IMR-90 (cell line): ENCODE measurements at regions not wholly inside any gene's neighbourhood (a gene's known extent, or its start where the extent isn't known, plus 50 kb on each side); places are given as distances from the start of the nearest gene placed in this dataset.

Experiments used
- ATAC-seq: fragments of 200-7000 bp; cut with Tn5 transposase; 2 replicates; pipeline ENCODE4 v1.9.1; 2020; ENCODE audit warnings: low read depth, mild to moderate bottlenecking, moderate library complexity
- BruUV-seq: library from RNA; stranded (reverse); fragments of 400-500 nt; replicated peaks from 2 replicates; lab custom pipeline; 2021; lab: Mats Ljungman, UMichigan
- CTCF ChIA-PET: fragments of 300-600 bp; formaldehyde crosslinking; extraction: SDS; loops from one replicate; lab custom pipeline; 2021; ENCODE audit warnings: antibody characterized with exemption; lab: Yijun Ruan, JAX
- POLR2A ChIA-PET: fragments of 300-600 bp; sonication (Branson Sonifier 250); formaldehyde crosslinking; loops from one replicate; lab custom pipeline; 2022; ENCODE audit warnings: antibody characterized with exemption; ENCODE audit not compliant: unreplicated experiment; lab: Charles Lee
- DNase-seq: peaks from one replicate; pipeline ENCODE4 v3.0.0; 2013
- H2AFZ ChIP-seq: replicated peaks from 2 replicates; pipeline ENCODE3; 2013; ENCODE audit warnings: low read length, mild to moderate bottlenecking; ENCODE audit not compliant: poor library complexity
- H2AK5ac ChIP-seq: 2 replicates; pipeline ENCODE4 v1.6.1; 2013; ENCODE audit warnings: low read depth, low read length, inconsistent platforms
- H2AK9ac ChIP-seq: replicated peaks from 2 replicates; pipeline ENCODE3; 2013; ENCODE audit warnings: mild to moderate bottlenecking, low read depth, low read length, moderate library complexity; ENCODE audit not compliant: poor library complexity
- H2BK120ac ChIP-seq: 2 replicates; pipeline ENCODE4 v1.6.1; 2013; ENCODE audit warnings: low read depth, low read length, inconsistent platforms
- H2BK15ac ChIP-seq: 3 replicates; pipeline ENCODE4 v1.6.1; 2013; ENCODE audit warnings: low read depth, low read length, inconsistent platforms
- H2BK20ac ChIP-seq: 2 replicates; pipeline ENCODE4 v1.6.1; 2013; ENCODE audit warnings: low read depth, mild to moderate bottlenecking, inconsistent platforms, low read length, moderate library complexity
- H2BK5ac ChIP-seq: 2 replicates; pipeline ENCODE4 v1.6.1; 2013; ENCODE audit warnings: mild to moderate bottlenecking, low read depth, low read length, inconsistent platforms; ENCODE audit not compliant: poor library complexity, severe bottlenecking
- H3K14ac ChIP-seq: replicated peaks from 2 replicates; pipeline ENCODE4 v1.6.1; 2013; ENCODE audit warnings: low read depth, low read length, inconsistent platforms
- H3K18ac ChIP-seq: 2 replicates; pipeline ENCODE4 v1.6.1; 2013; ENCODE audit warnings: low read depth, low read length, control low read depth
- H3K23ac ChIP-seq: 2 replicates; pipeline ENCODE4 v1.6.1; 2013; ENCODE audit warnings: low read depth, low read length, inconsistent platforms
- H3K27ac ChIP-seq: 2 replicates; pipeline ENCODE4 v1.5.1; 2013; ENCODE audit warnings: mild to moderate bottlenecking, control low read depth, low read length; ENCODE audit not compliant: insufficient read depth
- H3K27me3 ChIP-seq: 2 replicates; pipeline ENCODE4 v1.6.1; 2013; ENCODE audit warnings: low read length; ENCODE audit not compliant: control insufficient read depth, insufficient read depth
- H3K36me3 ChIP-seq: 2 replicates; pipeline ENCODE4 v1.6.1; 2013; ENCODE audit warnings: low read length, mixed read lengths; ENCODE audit not compliant: control insufficient read depth, insufficient read depth
- H3K4ac ChIP-seq: 2 replicates; pipeline ENCODE4 v1.6.1; 2013; ENCODE audit warnings: low read depth, low read length, inconsistent platforms
- H3K4me1 ChIP-seq: 2 replicates; pipeline ENCODE4 v1.6.1; 2013; ENCODE audit warnings: low read length, mixed read lengths; ENCODE audit not compliant: control insufficient read depth, insufficient read depth
- H3K4me2 ChIP-seq: 2 replicates; pipeline ENCODE4 v1.6.1; 2013; ENCODE audit warnings: low read depth, mild to moderate bottlenecking, control low read depth, low read length, moderate library complexity
- H3K4me3 ChIP-seq: 2 replicates; pipeline ENCODE4 v1.5.1; 2013; ENCODE audit warnings: low read depth, mild to moderate bottlenecking, control low read depth, low read length, moderate library complexity; ENCODE audit not compliant: insufficient read depth
- H3K56ac ChIP-seq: 2 replicates; pipeline ENCODE4 v1.6.1; 2013; ENCODE audit warnings: low read length, inconsistent platforms; ENCODE audit not compliant: insufficient read depth; ENCODE audit errors: extremely low read depth
- H3K79me1 ChIP-seq, 2 experiments: 2 replicates each; pipeline ENCODE4 v1.6.1; 2013; ENCODE audit warnings: low read length in 2 of 2, inconsistent platforms in 1 of 2, low read depth in 1 of 2
- H3K9ac ChIP-seq: 2 replicates; pipeline ENCODE4 v1.6.1; 2013; ENCODE audit warnings: low read depth, low read length, control low read depth
- H3K9me1 ChIP-seq: 2 replicates; pipeline ENCODE4 v1.6.1; 2013; ENCODE audit warnings: low read length, inconsistent platforms; ENCODE audit not compliant: insufficient read depth
- H3K9me3 ChIP-seq: 2 replicates; pipeline ENCODE4 v1.6.1; 2013; ENCODE audit warnings: low read length; ENCODE audit not compliant: control insufficient read depth, insufficient read depth
- H4K20me1 ChIP-seq: 2 replicates; pipeline ENCODE4 v1.6.1; 2013; ENCODE audit warnings: low read length, inconsistent platforms; ENCODE audit not compliant: insufficient read depth
- H4K5ac ChIP-seq: 2 replicates; pipeline ENCODE4 v1.6.1; 2013; ENCODE audit warnings: mild to moderate bottlenecking, low read depth, low read length, control low read depth
- H4K8ac ChIP-seq, 2 experiments: 2 replicates each; pipeline ENCODE4 v1.6.1; 2013; ENCODE audit warnings: low read depth in 2 of 2, low read length in 2 of 2, control low read depth in 1 of 2, inconsistent platforms in 1 of 2
- H4K91ac ChIP-seq: 2 replicates; pipeline ENCODE4 v1.6.1; 2013; ENCODE audit warnings: low read depth, low read length, inconsistent platforms; ENCODE audit not compliant: insufficient read depth
- CHD1 ChIP-seq: IDR thresholded peaks from 2 replicates; pipeline ENCODE4 v1.6.1; 2012; ENCODE audit warnings: low read depth, low read length, improper control_type of control experiment
- CTCF ChIP-seq: conservative IDR thresholded peaks from 2 replicates; pipeline ENCODE4 v1.5.1; 2012; ENCODE audit warnings: mild to moderate bottlenecking, low read depth, low read length, improper control_type of control experiment
- WGBS, 2 experiments: methylation state at CpG; one replicate each; pipeline versions ENCODE4 v1.1.5 to v1.1.7; 2013; ENCODE audit warnings: missing lambda C conversion rate in 2 of 2; ENCODE audit not compliant: insufficient read length in 1 of 2; ENCODE audit errors: extremely low coverage in 2 of 2; 5-methylcytosine and 5-hydroxymethylcytosine counted together
- dilution Hi-C: fragments of 300-500 bp; cut with HindIII; formaldehyde crosslinking; loops from one replicate; pipeline ENCODE4 v1.14.3; 2018; ENCODE audit warnings: low sequenced_read_pairs; ENCODE audit not compliant: unreplicated experiment
- in situ Hi-C: fragments of 300-500 bp; cut with MboI; formaldehyde crosslinking; loops from 3 replicates; pipeline ENCODE4 v1.14.3; 2019; ENCODE audit warnings: low sequenced_read_pairs, inconsistent platforms, mixed read lengths
- intact Hi-C: fragments of 100-400 bp; cut with micrococcal nuclease; formaldehyde crosslinking; loops from 2 replicates; pipeline ENCODE4 v1.10.0; 2022

- Histone ChIP-seq H3K27me3 (no peaks in the 10 kb centered on the region), H3K9ac (no peak overlapping the region), H2BK20ac (no peak overlapping the region), H2BK120ac (no peak overlapping the region), H4K91ac (no peak overlapping the region), H2AFZ (no peak overlapping the region), H3K14ac (no peak overlapping the region), H3K4me2 (no peak overlapping the region), H3K56ac (no peak overlapping the region), H2BK15ac (no peak overlapping the region), H3K4ac (no peak overlapping the region), H3K4me3 (no peak overlapping the region), H3K36me3 (no peaks in the 10 kb centered on the region), H3K23ac (no peak overlapping the region), H3K4me1 (no peaks in the 10 kb centered on the region), H2BK5ac (no peak overlapping the region), H3K9me1 (no peaks in the 10 kb centered on the region), H4K20me1 (no peaks in the 10 kb centered on the region), H3K27ac (no peak overlapping the region), H4K5ac (no peak overlapping the region), H3K79me1 (no peaks in the 10 kb centered on the region), H2AK9ac (no peak overlapping the region), H3K18ac (no peak overlapping the region), H4K8ac (no peak overlapping the region), H3K9me3 (peaks cover 35% of the 10 kb centered on the region), H2AK5ac (no peak overlapping the region)
- ATAC-seq (no peak), DNase-seq (no peak)
- ChIA-PET POLR2A (no interaction called here), CTCF (no interaction called here)
- dilution Hi-C loops, result no loop called here
- TF ChIP-seq CHD1 (no peak), CTCF (no peak)
- WGBS, 2 experiments, result 23% methylated on average over 3 of the region's 3 CpGs; no CpG with 5 or more reads in 1 of the 2 experiments
- intact Hi-C loops, result no loop called here
- no TSS peak for BruUV-seq
- in situ Hi-C loops, result no loop called here
These were observed 78.7 kb downstream of the MBD3L1 start for GRCh38 chr19:8910775-8911414.
